Endothelial cell of umbilical vein (primary cell): ENCODE measurements at regions not wholly inside any gene's neighbourhood (a gene's known extent, or its start where the extent isn't known, plus 50 kb on each side); places are given as distances from the start of the nearest gene placed in this dataset.

Experiments
- BruUV-seq: library from RNA; stranded (reverse); fragments of 400-500 nt; replicated peaks from 2 replicates; lab custom pipeline; 2021; lab: Mats Ljungman, UMichigan
- CTCF ChIA-PET: fragments of 300-600, 350-600 bp; sonication (Branson Sonifier 250); formaldehyde crosslinking; loops from one replicate; lab custom pipeline; 2021; ENCODE audit warnings: antibody characterized with exemption, inconsistent platforms; lab: Charles Lee
- POLR2A ChIA-PET: fragments of 300-600, 350-600 bp; sonication (Branson Sonifier 250); formaldehyde crosslinking; loops from one replicate; lab custom pipeline; 2021; ENCODE audit warnings: antibody characterized with exemption, inconsistent platforms; lab: Charles Lee
- DNase-seq: peaks from one replicate; pipeline ENCODE4 v3.0.0-alpha.2; 2011; ENCODE audit warnings: low read depth, low spot score
- FAIRE-seq: peaks from 2 replicates; lab custom pipeline; 2011; peaks lifted over from hg19 to GRCh38; lab: Jason Lieb, UNC
- H2AFZ ChIP-seq: 2 replicates; pipeline ENCODE4 v1.6.0; 2012; ENCODE audit warnings: low read depth, low read length, control low read depth, inconsistent platforms
- H3K27ac ChIP-seq: 2 replicates; pipeline ENCODE4 v1.5.1; 2011; ENCODE audit warnings: low read depth, mild to moderate bottlenecking, control low read depth, low read length, moderate library complexity; ENCODE audit not compliant: insufficient read depth
- H3K27me3 ChIP-seq, 2 experiments: 2 replicates each; pipeline versions ENCODE4 v1.6.0 to v1.6.1; 2011; ENCODE audit warnings: low read length in 2 of 2, mixed read lengths in 1 of 2; ENCODE audit not compliant: control insufficient read depth in 2 of 2, insufficient read depth in 2 of 2
- H3K36me3 ChIP-seq, 2 experiments: 2 replicates in 1 of 2; 3 replicates in 1 of 2; pipeline ENCODE4 v1.5.1; 2011; ENCODE audit warnings: low read length in 2 of 2, mild to moderate bottlenecking in 1 of 2, moderate library complexity in 1 of 2; ENCODE audit not compliant: control insufficient read depth in 2 of 2, insufficient read depth in 2 of 2; ENCODE audit errors: extremely low read depth in 1 of 2
- H3K4me1 ChIP-seq: 3 replicates; pipeline ENCODE4 v1.5.1; 2011; ENCODE audit warnings: mild to moderate bottlenecking, low read length; ENCODE audit not compliant: control insufficient read depth, insufficient read depth; ENCODE audit errors: extremely low read depth
- H3K4me2 ChIP-seq: 2 replicates; pipeline ENCODE4 v1.6.1; 2011; ENCODE audit warnings: low read length, control low read depth, mixed read lengths; ENCODE audit not compliant: insufficient read depth
- H3K4me3 ChIP-seq, 3 experiments: fragments of 200-600 bp in 1 of 3; sonication (generic), shearing (Covaris generic) in 1 of 3; replicated peaks in 1 of 3; 2 replicates each; pipeline ENCODE4 v1.5.1; 2011 to 2016; ENCODE audit warnings: control low read depth in 3 of 3, low read length in 3 of 3, mild to moderate bottlenecking in 2 of 3, inconsistent platforms in 1 of 3, low read depth in 1 of 3, moderate library complexity in 1 of 3; ENCODE audit not compliant: insufficient read depth in 1 of 3
- H3K79me2 ChIP-seq: 2 replicates; pipeline ENCODE4 v1.6.0; 2012; ENCODE audit warnings: low read length, inconsistent platforms; ENCODE audit not compliant: control insufficient read depth, insufficient read depth
- H3K9ac ChIP-seq: replicated peaks from 2 replicates; pipeline ENCODE3; 2011; ENCODE audit warnings: low read length, control low read depth; ENCODE audit not compliant: insufficient read depth; ENCODE audit errors: extremely low read depth
- H3K9me1 ChIP-seq: replicated peaks from 3 replicates; pipeline ENCODE4 v1.6.0; 2011; ENCODE audit warnings: mild to moderate bottlenecking, low read length; ENCODE audit not compliant: control insufficient read depth, insufficient read depth; ENCODE audit errors: extremely low read depth
- H3K9me3 ChIP-seq: replicated peaks from 2 replicates; pipeline ENCODE4 v1.5.1; 2012; ENCODE audit warnings: low read length, inconsistent platforms; ENCODE audit not compliant: control insufficient read depth, insufficient read depth
- H4K20me1 ChIP-seq: replicated peaks from 2 replicates; pipeline ENCODE3; 2011; ENCODE audit warnings: mild to moderate bottlenecking, low read length; ENCODE audit not compliant: control insufficient read depth, insufficient read depth; ENCODE audit errors: extremely low read depth
- CTCF ChIP-seq, 2 donors: IDR thresholded peaks; 1 replicate in 1 of 2; 2 replicates in 1 of 2; pipeline ENCODE4 v1.5.1; 2011; ENCODE audit warnings: low read length in 2 of 2, mild to moderate bottlenecking in 2 of 2, moderate library complexity in 2 of 2, control low read depth in 1 of 2, inconsistent platforms in 1 of 2, low read depth in 1 of 2; ENCODE audit not compliant: insufficient read depth in 1 of 2; ENCODE audit errors: extremely low read depth in 1 of 2
- EZH2 ChIP-seq: IDR thresholded peaks from 2 replicates; pipeline ENCODE4 v1.6.1; 2012; ENCODE audit warnings: borderline replicate concordance, low read depth, mild to moderate bottlenecking, moderate library complexity, low read length, inconsistent platforms; ENCODE audit not compliant: severe bottlenecking
- FOS ChIP-seq: IDR thresholded peaks from 2 replicates; pipeline ENCODE4 v1.6.1; 2011; ENCODE audit warnings: mild to moderate bottlenecking, low read length, moderate library complexity, borderline replicate concordance; ENCODE audit not compliant: insufficient read depth
- GATA2 ChIP-seq: IDR thresholded peaks from 2 replicates; pipeline ENCODE4 v1.7.0; 2011; ENCODE audit warnings: low read depth, mild to moderate bottlenecking, moderate library complexity, mixed read lengths, low read length; ENCODE audit not compliant: insufficient read length, insufficient read depth
- JUN ChIP-seq: IDR thresholded peaks from 2 replicates; pipeline ENCODE4 v1.6.1; 2011; ENCODE audit warnings: borderline replicate concordance, low read depth; ENCODE audit not compliant: insufficient read length, insufficient read depth
- MAX ChIP-seq: IDR thresholded peaks from 2 replicates; pipeline ENCODE4 v1.6.1; 2011; ENCODE audit not compliant: insufficient read depth, insufficient read length
- MYC ChIP-seq: IDR thresholded peaks from one replicate; pipeline ENCODE4 v1.6.1; 2011; ENCODE audit warnings: mild to moderate bottlenecking, low read depth, low read length
- POLR2A ChIP-seq: IDR thresholded peaks from 2 replicates; pipeline ENCODE4 v1.6.1; 2012; ENCODE audit warnings: low read depth, mild to moderate bottlenecking, control low read depth, low read length
- POLR2AphosphoS5 ChIP-seq: IDR thresholded peaks from 2 replicates; pipeline ENCODE4 v1.6.1; 2012; ENCODE audit warnings: low read depth, mild to moderate bottlenecking, control low read depth, low read length, moderate library complexity; ENCODE audit not compliant: insufficient read depth
- dilution Hi-C: fragments of 300-500 bp; cut with MboI; formaldehyde crosslinking; loops from one replicate; pipeline ENCODE4 v1.15.0; 2019; ENCODE audit warnings: low sequenced_read_pairs; ENCODE audit not compliant: extremely low pct_ligation_motif_present
- intact Hi-C: fragments of 100-400 bp; cut with micrococcal nuclease; formaldehyde crosslinking; loops from one replicate; pipeline ENCODE4 v1.10.0; 2022

- no peak overlapping the region for H3K9ac ChIP-seq
- TF ChIP-seq FOS (no peak), JUN (no peak), MAX (no peak), EZH2 (no peak), CTCF (IDR thresholded peaks at IDR 0.05; ENCODE audit: extremely low read depth in 1 of 2, insufficient read depth in 1 of 2, low read depth in 1 of 2, low read length in 2 of 2) (no peak), MYC (no peak), POLR2AphosphoS5 (no peak), GATA2 (no peak), POLR2A (no peak)
- POLR2A ChIA-PET: no interaction called here
- no peaks in the 10 kb centered on the region for H3K4me1 ChIP-seq
- H3K36me3 ChIP-seq: no peaks in the 10 kb centered on the region
- intact Hi-C loops: no loop called here
- no peaks in the 10 kb centered on the region for H3K9me3 ChIP-seq
- no peak overlapping the region for H3K27ac ChIP-seq
- no peak overlapping the region for H3K4me2 ChIP-seq
- H3K4me3 ChIP-seq: no peak overlapping the region
- no peaks in the 10 kb centered on the region for H3K9me1 ChIP-seq
- CTCF ChIA-PET: interaction anchor here (0.8 kb wide), 1 partner anchor 10 kb away, joined by 3 read pairs; no protein-coding TSS in a partner anchor
- FAIRE-seq (no peak), DNase-seq (no peak)
- peaks cover 0 to 2% of the 10 kb centered on the region in 2 experiments for H3K27me3 ChIP-seq
- dilution Hi-C loops: no loop called here
- H3K79me2 ChIP-seq: no peaks in the 10 kb centered on the region
- no peaks in the 10 kb centered on the region for H4K20me1 ChIP-seq
- BruUV-seq: no TSS peak
- H2AFZ ChIP-seq: no peak overlapping the region
Measured at GRCh38 chr2:176856683-176857082, 355.9 kb upstream of the HNRNPA3 start.
